Endothelial cell of umbilical vein (primary cell): ENCODE measurements at regions not wholly inside any gene's neighbourhood (a gene's known extent, or its start where the extent isn't known, plus 50 kb on each side); places are given as distances from the start of the nearest gene placed in this dataset.

Experiments used
- EZH2 ChIP-seq: IDR thresholded peaks from 2 replicates; pipeline ENCODE4 v1.6.1; 2012; ENCODE audit warnings: borderline replicate concordance, low read depth, mild to moderate bottlenecking, moderate library complexity, low read length, inconsistent platforms; ENCODE audit not compliant: severe bottlenecking
- FOS ChIP-seq: IDR thresholded peaks from 2 replicates; pipeline ENCODE4 v1.6.1; 2011; ENCODE audit warnings: mild to moderate bottlenecking, low read length, moderate library complexity, borderline replicate concordance; ENCODE audit not compliant: insufficient read depth
- POLR2A ChIP-seq: IDR thresholded peaks from 2 replicates; pipeline ENCODE4 v1.6.1; 2012; ENCODE audit warnings: low read depth, mild to moderate bottlenecking, control low read depth, low read length
- TF ChIP-seq, protein P1 (sequence below), 2 donors: IDR thresholded peaks; 1 replicate in 1 of 2; 2 replicates in 1 of 2; pipeline ENCODE4 v1.5.1; 2011; ENCODE audit warnings: low read length in 2 of 2, mild to moderate bottlenecking in 2 of 2, moderate library complexity in 2 of 2, control low read depth in 1 of 2, inconsistent platforms in 1 of 2, low read depth in 1 of 2; ENCODE audit not compliant: insufficient read depth in 1 of 2; ENCODE audit errors: extremely low read depth in 1 of 2

DNA sequence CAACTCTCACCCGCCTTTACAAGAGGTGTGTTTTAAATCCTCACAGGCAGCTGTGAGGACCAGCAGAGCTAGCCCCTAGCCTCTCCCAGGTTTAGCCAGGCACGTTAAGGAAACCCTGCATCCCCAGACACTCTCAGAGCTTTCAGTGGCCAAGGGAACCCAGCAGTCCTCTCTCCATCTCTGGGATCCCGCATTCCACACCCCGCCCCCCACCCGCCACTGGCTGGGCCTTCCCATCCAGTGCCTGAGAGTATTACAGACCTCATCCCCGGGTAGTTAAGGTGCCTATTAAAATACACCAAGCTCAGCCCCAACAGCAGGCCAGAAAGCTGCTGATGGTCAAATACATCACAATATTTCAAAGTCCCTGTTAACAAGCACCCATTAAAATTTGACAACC, 256.2 kb downstream of the BCOR start:
- TF ChIP-seq, protein P1, sequence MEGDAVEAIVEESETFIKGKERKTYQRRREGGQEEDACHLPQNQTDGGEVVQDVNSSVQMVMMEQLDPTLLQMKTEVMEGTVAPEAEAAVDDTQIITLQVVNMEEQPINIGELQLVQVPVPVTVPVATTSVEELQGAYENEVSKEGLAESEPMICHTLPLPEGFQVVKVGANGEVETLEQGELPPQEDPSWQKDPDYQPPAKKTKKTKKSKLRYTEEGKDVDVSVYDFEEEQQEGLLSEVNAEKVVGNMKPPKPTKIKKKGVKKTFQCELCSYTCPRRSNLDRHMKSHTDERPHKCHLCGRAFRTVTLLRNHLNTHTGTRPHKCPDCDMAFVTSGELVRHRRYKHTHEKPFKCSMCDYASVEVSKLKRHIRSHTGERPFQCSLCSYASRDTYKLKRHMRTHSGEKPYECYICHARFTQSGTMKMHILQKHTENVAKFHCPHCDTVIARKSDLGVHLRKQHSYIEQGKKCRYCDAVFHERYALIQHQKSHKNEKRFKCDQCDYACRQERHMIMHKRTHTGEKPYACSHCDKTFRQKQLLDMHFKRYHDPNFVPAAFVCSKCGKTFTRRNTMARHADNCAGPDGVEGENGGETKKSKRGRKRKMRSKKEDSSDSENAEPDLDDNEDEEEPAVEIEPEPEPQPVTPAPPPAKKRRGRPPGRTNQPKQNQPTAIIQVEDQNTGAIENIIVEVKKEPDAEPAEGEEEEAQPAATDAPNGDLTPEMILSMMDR (IDR thresholded peaks at IDR 0.05; ENCODE audit: extremely low read depth in 1 of 2, insufficient read depth in 1 of 2, low read depth in 1 of 2, low read length in 2 of 2) = no peak
- no peak for TF ChIP-seq POLR2A
- TF ChIP-seq FOS = no peak
- no peak for TF ChIP-seq EZH2
